ENCODE measurements at regions not wholly inside any gene's neighbourhood (a gene's known extent, or its start where the extent isn't known, plus 50 kb on each side); places are given as distances from the start of the nearest gene placed in this dataset.

GRCh38 chr11:95503047-95503446 is 272.0 kb upstream of the SESN3 start:
- TF ChIP-seq POLR2AphosphoS5 (IDR thresholded peaks at IDR 0.05; ENCODE audit: borderline replicate concordance, low read depth, low read length): no peak
- no peak for TF ChIP-seq EZH2 (IDR thresholded peaks at IDR 0.05)
- TF ChIP-seq FOXP2 (optimal IDR thresholded peaks at IDR 0.05; ENCODE audit: control extremely low read depth, extremely low read length, insufficient read depth): no peak

All from SK-N-MC (cell line).